K562 (cell line): ENCODE measurements at regions not wholly inside any gene's neighbourhood (a gene's known extent, or its start where the extent isn't known, plus 50 kb on each side); places are given as distances from the start of the nearest gene placed in this dataset.

Experiments
- ATAC-seq: fragments of 200-7000 bp; cut with Tn5 transposase; 3 replicates; pipeline ENCODE4 v1.9.1; 2020; ENCODE audit warnings: moderate library complexity
- BruUV-seq: library from RNA; stranded (reverse); fragments of 400-500 nt; replicated peaks from 2 replicates; lab custom pipeline; 2021; lab: Mats Ljungman, UMichigan
- CTCF ChIA-PET: fragments of 300-600 bp; formaldehyde crosslinking; extraction: SDS; loops from one replicate; lab custom pipeline; 2021; ENCODE audit warnings: low intra/inter-chr PET ratio; lab: Yijun Ruan, JAX
- POLR2A ChIA-PET: fragments of 300-600, 350-650 bp; sonication (Branson Sonifier 250); formaldehyde crosslinking; extraction: SDS; loops from one replicate; lab custom pipeline; 2021; ENCODE audit warnings: antibody characterized with exemption, inconsistent platforms; lab: Yijun Ruan, JAX
- DNase-seq, 4 experiments: peaks; one replicate each; pipeline versions ENCODE4 v3.0.0 to v3.0.0-alpha.2; 2011 to 2018; ENCODE audit warnings: low spot score in 3 of 4, mixed read lengths in 3 of 4; ENCODE audit errors: extremely low read depth in 1 of 4
- FAIRE-seq: peaks from 2 replicates; lab custom pipeline; 2011; peaks lifted over from hg19 to GRCh38; lab: Jason Lieb, UNC
- H2AFZ ChIP-seq: 2 replicates; pipeline ENCODE4 v1.6.0; 2011; ENCODE audit warnings: low read depth, low read length, control low read depth, inconsistent platforms
- H3K27ac ChIP-seq: fragments of 200-600 bp; 3 replicates; pipeline ENCODE4 v1.8.0; 2011; ENCODE audit warnings: low read depth, mild to moderate bottlenecking, control low read depth, inconsistent platforms, low read length, moderate library complexity, mixed read lengths; ENCODE audit errors: extremely low read depth
- H3K27me3 ChIP-seq, 2 experiments: fragments of 300-600 bp in 1 of 2; 2 replicates in 1 of 2; 3 replicates in 1 of 2; pipeline versions ENCODE4 v1.6.0 to v1.8.0; 2011; ENCODE audit warnings: inconsistent platforms in 2 of 2, low read length in 2 of 2, mild to moderate bottlenecking in 1 of 2, mixed read lengths in 1 of 2, moderate library complexity in 1 of 2; ENCODE audit not compliant: control insufficient read depth in 2 of 2, insufficient read depth in 2 of 2
- H3K36me3 ChIP-seq: fragments of 300-600 bp; 3 replicates; pipeline ENCODE4 v1.8.0; 2011; ENCODE audit warnings: mild to moderate bottlenecking, low read length, inconsistent platforms; ENCODE audit not compliant: control insufficient read depth, insufficient read depth
- H3K4me1 ChIP-seq, 2 experiments: fragments of 200-600 bp in 1 of 2; replicated peaks in 1 of 2; 2 replicates in 1 of 2; 3 replicates in 1 of 2; pipeline versions ENCODE4 v1.5.1 to v1.8.0; 2011; ENCODE audit warnings: inconsistent platforms in 2 of 2, low read length in 2 of 2, mild to moderate bottlenecking in 1 of 2, mixed read lengths in 1 of 2, moderate library complexity in 1 of 2; ENCODE audit not compliant: control insufficient read depth in 2 of 2, insufficient read depth in 2 of 2
- H3K4me2 ChIP-seq: 2 replicates; pipeline ENCODE4 v1.6.1; 2011; ENCODE audit warnings: low read length, control low read depth, inconsistent platforms, mixed read lengths; ENCODE audit not compliant: insufficient read depth
- H3K4me3 ChIP-seq: fragments of 200-600 bp; sonication (generic), shearing (Covaris generic); 2 replicates; pipeline ENCODE4 v1.5.1; 2016; ENCODE audit warnings: control low read depth, inconsistent platforms
- H3K79me2 ChIP-seq: fragments of 200-600 bp; 3 replicates; pipeline ENCODE4 v1.8.0; 2011; ENCODE audit warnings: low read length, inconsistent platforms; ENCODE audit not compliant: control insufficient read depth, insufficient read depth
- H3K9ac ChIP-seq, 2 experiments: 2 replicates each; pipeline versions ENCODE4 v1.6.0 to v1.6.1; 2011; ENCODE audit warnings: low read depth in 2 of 2, low read length in 2 of 2, control low read depth in 1 of 2, inconsistent platforms in 1 of 2, mild to moderate bottlenecking in 1 of 2, mixed read lengths in 1 of 2; ENCODE audit not compliant: insufficient read depth in 1 of 2
- H3K9me1 ChIP-seq: one replicate; pipeline ENCODE4 v1.6.0; 2011; ENCODE audit warnings: inconsistent platforms, mild to moderate bottlenecking, low read length, moderate library complexity; ENCODE audit not compliant: control insufficient read depth, insufficient read depth
- H3K9me3 ChIP-seq: replicated peaks from 2 replicates; pipeline ENCODE4 v1.5.1; 2011; ENCODE audit warnings: low read depth, low read length, inconsistent platforms; ENCODE audit not compliant: control insufficient read depth, insufficient read depth
- H4K20me1 ChIP-seq: replicated peaks from 2 replicates; pipeline ENCODE4 v1.6.1; 2011; ENCODE audit warnings: low read length, inconsistent platforms, mixed read lengths; ENCODE audit not compliant: control insufficient read depth, insufficient read depth
- ADNP ChIP-seq: fragments of 200-800 bp; sonication (Bioruptor generic); IDR thresholded peaks from 2 replicates; pipeline ENCODE4 v1.6.1; 2016; ENCODE audit warnings: missing genetic modification characterization, missing compliant biosample characterization
- ARID1B ChIP-seq: fragments of 450-650 bp; IDR thresholded peaks from 2 replicates; pipeline ENCODE4 v1.6.1; 2016; ENCODE audit warnings: antibody characterized with exemption, mild to moderate bottlenecking, inconsistent platforms
- GABPB1 ChIP-seq: sonication (generic); formaldehyde crosslinking; IDR thresholded peaks from 2 replicates; pipeline ENCODE4 v1.8.0; 2022; ENCODE audit warnings: mild to moderate bottlenecking, missing genetic modification reagents
- MAFK ChIP-seq: IDR thresholded peaks from 2 replicates; pipeline ENCODE4 v1.6.1; 2011; ENCODE audit warnings: low read length, improper control_type of control experiment
- NFIC ChIP-seq: fragments of 450-650 bp; IDR thresholded peaks from 2 replicates; pipeline ENCODE4 v1.6.1; 2017; ENCODE audit warnings: mild to moderate bottlenecking, inconsistent platforms
- PHB ChIP-seq: fragments of 250-450 bp; sonication (Bioruptor Pico); IDR thresholded peaks from 2 replicates; pipeline ENCODE4 v1.5.0; 2021
- POLR2G ChIP-seq: fragments of 200-400 bp; formaldehyde crosslinking; IDR thresholded peaks from 2 replicates; pipeline ENCODE4 v1.6.1; 2017; ENCODE audit warnings: low read depth, mild to moderate bottlenecking, antibody characterized with exemption, low read length, moderate library complexity
- PTTG1 ChIP-seq: fragments of 450-650 bp; IDR thresholded peaks from 2 replicates; pipeline ENCODE4 v1.6.1; 2016; ENCODE audit warnings: low read depth, mild to moderate bottlenecking, missing genetic modification characterization, missing compliant biosample characterization
- RCOR1 ChIP-seq, 2 experiments: IDR thresholded peaks; 2 replicates each; pipeline ENCODE4 v1.6.1; 2012; ENCODE audit warnings: low read depth in 2 of 2, low read length in 2 of 2, borderline replicate concordance in 1 of 2, improper control_type of control experiment in 1 of 2
- SAP30 ChIP-seq: fragments of 200-600 bp; sonication (generic); IDR thresholded peaks from 2 replicates; pipeline ENCODE4 v1.6.1; 2012; ENCODE audit warnings: borderline replicate concordance, low read depth, mild to moderate bottlenecking, moderate library complexity, low read length, control low read depth, inconsistent platforms; ENCODE audit not compliant: insufficient read depth, poor library complexity, severe bottlenecking
- SIRT6 ChIP-seq: IDR thresholded peaks from one replicate; pipeline ENCODE4 v1.6.1; 2012; ENCODE audit warnings: low read depth, mild to moderate bottlenecking, control low read depth, inconsistent platforms, low read length, moderate library complexity
- U2AF1 ChIP-seq: fragments of 200-400 bp; formaldehyde crosslinking; optimal IDR thresholded peaks from 2 replicates; pipeline ENCODE3; 2017; ENCODE audit warnings: mild to moderate bottlenecking, low read depth, low read length, moderate library complexity
- ZFX ChIP-seq: sonication (generic); formaldehyde crosslinking; IDR thresholded peaks from 2 replicates; pipeline ENCODE4 v1.8.0; 2022; ENCODE audit warnings: mild to moderate bottlenecking, missing genetic modification reagents, moderate library complexity
- ZNF707 ChIP-seq: fragments of 250-450 bp; sonication (Bioruptor Pico); conservative IDR thresholded peaks from 2 replicates; pipeline ENCODE4 v1.8.0; 2022; ENCODE audit warnings: inconsistent platforms, mild to moderate bottlenecking, moderate library complexity
- in situ Hi-C: fragments of 300-500 bp; cut with MboI; formaldehyde crosslinking; loops from 4 replicates; pipeline ENCODE4 v1.15.0; 2018; ENCODE audit warnings: inconsistent platforms, mixed read lengths
- intact Hi-C: fragments of 100-400 bp; cut with micrococcal nuclease; formaldehyde crosslinking; loops from 2 replicates; pipeline ENCODE4 v1.14.2; 2022
- TF ChIP-seq, protein P1 (sequence below): sonication (generic); formaldehyde crosslinking; IDR thresholded peaks from 2 replicates; pipeline ENCODE4 v1.8.1; 2022; ENCODE audit warnings: missing genetic modification reagents
- TF ChIP-seq, protein P2 (sequence below), 2 experiments: fragments of 450-650 bp in 1 of 2; sonication (generic) in 1 of 2; formaldehyde crosslinking; conservative IDR thresholded peaks; 2 replicates each; pipeline versions ENCODE4 v1.4.0 to v1.8.1; 2020 to 2022; ENCODE audit warnings: mild to moderate bottlenecking in 1 of 2, missing genetic modification reagents in 1 of 2

DNA sequence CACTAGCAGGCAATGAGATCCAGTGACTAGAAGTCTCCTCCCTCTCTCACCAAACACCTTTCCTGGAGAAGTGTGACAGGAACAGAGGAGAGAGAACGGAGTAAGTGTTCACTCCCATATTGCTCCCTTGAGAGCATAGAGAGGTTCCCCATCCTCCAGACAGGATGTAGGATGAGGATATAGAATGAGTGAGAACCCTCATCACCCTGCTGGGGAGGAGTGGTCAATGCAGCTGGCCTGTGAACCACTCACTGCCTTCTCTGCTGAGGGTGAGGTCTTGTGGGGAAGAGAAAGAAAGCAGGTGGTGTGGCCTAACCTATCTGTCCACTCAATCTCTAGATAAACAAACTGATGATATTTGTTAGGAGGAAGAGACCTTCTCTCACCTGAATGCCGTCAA lies 386.6 kb downstream of the PCDH20 start (continued):
- TF ChIP-seq, protein P1, sequence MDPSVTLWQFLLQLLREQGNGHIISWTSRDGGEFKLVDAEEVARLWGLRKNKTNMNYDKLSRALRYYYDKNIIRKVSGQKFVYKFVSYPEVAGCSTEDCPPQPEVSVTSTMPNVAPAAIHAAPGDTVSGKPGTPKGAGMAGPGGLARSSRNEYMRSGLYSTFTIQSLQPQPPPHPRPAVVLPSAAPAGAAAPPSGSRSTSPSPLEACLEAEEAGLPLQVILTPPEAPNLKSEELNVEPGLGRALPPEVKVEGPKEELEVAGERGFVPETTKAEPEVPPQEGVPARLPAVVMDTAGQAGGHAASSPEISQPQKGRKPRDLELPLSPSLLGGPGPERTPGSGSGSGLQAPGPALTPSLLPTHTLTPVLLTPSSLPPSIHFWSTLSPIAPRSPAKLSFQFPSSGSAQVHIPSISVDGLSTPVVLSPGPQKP (CRISPR knock-in tag): no peak

DNA sequence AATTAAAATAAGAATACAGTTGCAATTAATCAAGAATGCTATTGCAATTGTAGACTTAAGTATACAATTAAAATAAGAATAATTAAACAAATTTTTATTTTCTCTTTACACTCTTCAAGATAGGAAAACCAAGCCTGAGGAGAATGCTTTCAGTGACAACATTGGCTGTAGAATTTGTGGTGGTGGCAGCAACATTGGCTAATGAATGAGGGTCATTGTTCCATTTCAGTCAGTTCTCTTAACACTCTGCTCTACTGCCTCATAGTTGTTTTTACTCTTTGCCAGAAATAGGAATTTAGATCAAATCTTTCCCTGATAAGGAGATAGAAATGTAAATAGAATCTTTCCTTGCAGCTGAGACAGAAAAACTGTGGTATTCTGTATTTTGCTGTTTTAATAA lies 391.6 kb downstream of the PCDH20 start:
- ChIA-PET CTCF (no interaction called here), POLR2A (no interaction called here)
- H3K36me3 ChIP-seq: no peaks in the 10 kb centered on the region
- no peak overlapping the region for H3K27ac ChIP-seq
- H3K9ac ChIP-seq: no peak overlapping the region
- intact Hi-C loops (no loop called here), in situ Hi-C loops (no loop called here)
- no peak for TF ChIP-seq U2AF1
- no peak for TF ChIP-seq PHB
- no peak for TF ChIP-seq ARID1B
- TF ChIP-seq ADNP: no peak
- no peak for TF ChIP-seq PTTG1 (tag)
- no peak for TF ChIP-seq ZNF707 (CRISPR knock-in tag)
- TF ChIP-seq GABPB1 (CRISPR knock-in tag): no peak
- no peak for TF ChIP-seq MAFK
- TF ChIP-seq SIRT6: no peak
- TF ChIP-seq SAP30: no peak
- TF ChIP-seq ZFX (CRISPR knock-in tag): no peak
- TF ChIP-seq, protein P2, sequence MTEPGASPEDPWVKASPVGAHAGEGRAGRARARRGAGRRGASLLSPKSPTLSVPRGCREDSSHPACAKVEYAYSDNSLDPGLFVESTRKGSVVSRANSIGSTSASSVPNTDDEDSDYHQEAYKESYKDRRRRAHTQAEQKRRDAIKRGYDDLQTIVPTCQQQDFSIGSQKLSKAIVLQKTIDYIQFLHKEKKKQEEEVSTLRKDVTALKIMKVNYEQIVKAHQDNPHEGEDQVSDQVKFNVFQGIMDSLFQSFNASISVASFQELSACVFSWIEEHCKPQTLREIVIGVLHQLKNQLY (CRISPR knock-in tag; conservative IDR thresholded peaks at IDR 0.05): no peak
- TF ChIP-seq RCOR1 (IDR thresholded peaks at IDR 0.05; ENCODE audit: borderline replicate concordance in 1 of 2, low read depth in 2 of 2, low read length in 2 of 2): no peak
- no peak for TF ChIP-seq NFIC
- no peak for TF ChIP-seq POLR2G
- H3K4me2 ChIP-seq: no peak overlapping the region
- no peaks in the 10 kb centered on the region for H3K4me1 ChIP-seq
- FAIRE-seq (no peak), ATAC-seq (no peak), DNase-seq (no peak)
- H3K9me3 ChIP-seq: no peaks in the 10 kb centered on the region
- BruUV-seq: no TSS peak
- no peaks in the 10 kb centered on the region for H3K79me2 ChIP-seq
- H3K9me1 ChIP-seq: no peaks in the 10 kb centered on the region
- no peaks in the 10 kb centered on the region for H4K20me1 ChIP-seq
- H3K4me3 ChIP-seq: no peak overlapping the region
- H3K27me3 ChIP-seq: no peaks in the 10 kb centered on the region
- no peak overlapping the region for H2AFZ ChIP-seq
